ENCODE measurements at regions not wholly inside any gene's neighbourhood (a gene's known extent, or its start where the extent isn't known, plus 50 kb on each side); places are given as distances from the start of the nearest gene placed in this dataset.
"Not testable (repeated sequence)": the region's sequence is repeated elsewhere in the genome, so short reads cannot be mapped to it uniquely, and the experiment has no call there.

GRCh38 chr6:105536961-105537360 is 134.1 kb upstream of the PREP start:
- 54% methylated on average over 3 of the region's 3 CpGs for whole genome bisulfite sequencing
- Histone ChIP-seq H3K4me3 (ENCODE audit: low read length) (no peak overlapping the region), H3K27me3 (ENCODE audit: control insufficient read depth, insufficient read depth) (no peaks in the 10 kb centered on the region), H3K4me1 (ENCODE audit: control insufficient read depth, insufficient read depth, low read length) (no peaks in the 10 kb centered on the region), H3K9me3 (ENCODE audit: control insufficient read depth, low read length) (no peaks in the 10 kb centered on the region), H3K27ac (ENCODE audit: low read length) (no peak overlapping the region)
- DNase-seq = no peak
- ATAC-seq = no peak
- intact Hi-C loops (cut with DNase I) = no loop called here

- no peaks in the 10 kb centered on the region for H3K4me1 ChIP-seq (ENCODE audit: control insufficient read depth, insufficient read depth, low read length)
- DNase-seq (no peak), ATAC-seq (no peak)
- WGBS = 88% methylated on average over 3 of the region's 3 CpGs
- intact Hi-C loops (cut with DNase I) = no loop called here
- no peak overlapping the region for H3K27ac ChIP-seq (ENCODE audit: low read length)
- H3K27me3 ChIP-seq (ENCODE audit: control insufficient read depth, insufficient read depth) = no peaks in the 10 kb centered on the region
- no peaks in the 10 kb centered on the region for H3K9me3 ChIP-seq (ENCODE audit: control insufficient read depth, low read length)
- H3K4me3 ChIP-seq (ENCODE audit: low read length) = no peak overlapping the region
Measured at GRCh38 chr6:105533301-105533700, 130.4 kb upstream of the PREP start.

- H3K9me3 ChIP-seq (ENCODE audit: control insufficient read depth, low read length) = no peaks in the 10 kb centered on the region
- intact Hi-C loops (cut with DNase I) = no loop called here
- DNase-seq (no peak), ATAC-seq (no peak)
- no peaks in the 10 kb centered on the region for H3K27me3 ChIP-seq (ENCODE audit: control insufficient read depth, insufficient read depth)
- H3K4me1 ChIP-seq (ENCODE audit: control insufficient read depth, insufficient read depth, low read length) = no peaks in the 10 kb centered on the region
- H3K27ac ChIP-seq (ENCODE audit: low read length) = no peak overlapping the region
- WGBS = 88% methylated on average over 2 of the region's 2 CpGs
- H3K4me3 ChIP-seq (ENCODE audit: low read length) = no peak overlapping the region
Measured at GRCh38 chr6:105526225-105526872, 123.5 kb upstream of the PREP start.

DNA sequence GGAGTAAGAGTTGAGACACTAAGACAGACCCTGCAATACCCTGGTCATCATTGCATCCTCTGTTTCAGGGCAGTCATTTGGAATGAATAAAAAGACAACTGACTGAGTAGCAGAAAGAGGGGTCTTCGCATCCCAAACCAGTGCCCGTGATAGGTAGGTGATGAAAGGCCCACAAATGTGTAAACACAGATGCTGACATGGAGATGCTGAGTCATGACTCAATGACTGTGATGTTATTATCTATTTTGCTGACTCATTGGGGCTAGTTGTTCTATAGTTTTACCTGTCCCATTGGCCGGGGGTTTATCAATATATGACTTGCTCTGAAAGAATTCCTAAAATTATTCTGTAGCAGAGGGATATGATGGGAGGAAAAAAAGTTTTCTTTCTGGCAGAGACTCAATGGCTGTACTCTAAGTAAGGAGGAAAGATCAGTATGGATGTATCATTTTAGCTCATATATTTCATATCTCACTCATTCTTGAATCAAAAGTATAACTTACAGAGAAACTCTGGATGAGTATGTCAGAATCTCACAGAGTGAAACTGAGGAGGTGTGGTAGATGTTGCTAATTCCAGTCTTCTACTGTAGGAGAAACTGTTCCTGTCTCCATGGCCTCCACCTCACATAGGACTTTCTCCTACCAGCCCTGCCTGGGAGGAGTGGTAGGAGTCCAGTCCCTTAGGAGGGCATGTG is 119.9 kb upstream of the PREP start:
- no peak for ATAC-seq
- H3K9me3 ChIP-seq (ENCODE audit: control insufficient read depth, low read length) = no peaks in the 10 kb centered on the region
- DNase-seq = no peak
- intact Hi-C loops (cut with DNase I) = no loop called here
- 77% methylated on average over 3 of the region's 3 CpGs for WGBS
- H3K4me1 ChIP-seq (ENCODE audit: control insufficient read depth, insufficient read depth, low read length) = no peaks in the 10 kb centered on the region
- H3K27me3 ChIP-seq (ENCODE audit: control insufficient read depth, insufficient read depth) = no peaks in the 10 kb centered on the region
- no peak overlapping the region for H3K4me3 ChIP-seq (ENCODE audit: low read length)
- no peak overlapping the region for H3K27ac ChIP-seq (ENCODE audit: low read length)

DNA sequence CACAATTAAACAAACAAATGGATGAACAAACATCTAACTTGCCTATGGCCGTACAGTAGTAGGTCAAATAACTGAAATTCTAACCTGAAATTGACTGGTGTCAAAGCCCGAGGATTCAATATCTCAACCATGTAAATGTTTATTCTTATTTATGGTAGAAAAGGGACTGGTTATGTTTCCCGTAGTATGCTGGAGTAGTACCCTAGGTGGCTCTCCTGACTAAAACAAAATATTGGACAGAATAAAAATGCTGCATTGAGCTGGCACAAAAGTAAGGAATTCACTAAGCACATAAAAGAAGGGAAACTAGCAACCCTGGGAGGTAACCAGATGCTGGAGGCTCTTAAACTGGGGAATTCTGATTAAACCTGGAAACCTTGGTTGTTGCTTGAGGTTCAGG is 117.1 kb upstream of the PREP start:
- Histone ChIP-seq H3K4me3 (ENCODE audit: low read length) (no peak overlapping the region), H3K9me3 (ENCODE audit: control insufficient read depth, low read length) (no peaks in the 10 kb centered on the region), H3K27ac (ENCODE audit: low read length) (no peak overlapping the region), H3K4me1 (ENCODE audit: control insufficient read depth, insufficient read depth, low read length) (no peaks in the 10 kb centered on the region), H3K27me3 (ENCODE audit: control insufficient read depth, insufficient read depth) (no peaks in the 10 kb centered on the region)
- DNase-seq (no peak), ATAC-seq (no peak)
- intact Hi-C loops (cut with DNase I) = no loop called here
- 88% methylated on average over 3 of the region's 3 CpGs for WGBS

GRCh38 chr6:105518993-105519392 is 116.1 kb upstream of the PREP start:
- intact Hi-C loops (cut with DNase I); H3K4me1 ChIP-seq (ENCODE audit: control insufficient read depth, insufficient read depth, low read length); H3K9me3 ChIP-seq (ENCODE audit: control insufficient read depth, low read length); H3K27ac ChIP-seq (ENCODE audit: low read length); H3K4me3 ChIP-seq (ENCODE audit: low read length); DNase-seq; H3K27me3 ChIP-seq (ENCODE audit: control insufficient read depth, insufficient read depth); ATAC-seq: not testable (repeated sequence)
- 94% methylated on average over 4 of the region's 4 CpGs for WGBS

DNA sequence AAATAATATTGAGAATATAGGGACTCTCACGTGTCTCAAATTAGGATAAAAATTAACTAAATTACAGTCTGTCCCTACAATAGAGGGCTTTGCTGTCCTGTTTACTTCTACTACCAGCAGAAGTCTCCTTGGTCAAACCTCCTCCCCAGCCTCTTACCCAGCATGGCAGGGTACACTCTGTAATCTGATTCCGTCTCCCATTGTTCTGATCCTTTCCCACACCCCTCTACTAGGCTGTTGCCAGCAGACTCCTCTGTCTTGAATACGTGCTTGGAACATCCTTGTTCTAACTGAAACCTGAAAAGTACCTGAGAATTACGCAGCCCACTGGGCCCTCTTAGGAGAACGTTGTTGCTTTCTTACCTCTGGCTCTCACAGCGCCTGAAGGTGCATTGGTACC is 112.2 kb upstream of the PREP start:
- WGBS = 74% methylated on average over 6 of the region's 6 CpGs
- Histone ChIP-seq H3K4me3 (ENCODE audit: low read length) (no peak overlapping the region), H3K27ac (ENCODE audit: low read length) (no peak overlapping the region), H3K4me1 (ENCODE audit: control insufficient read depth, insufficient read depth, low read length) (no peaks in the 10 kb centered on the region), H3K27me3 (ENCODE audit: control insufficient read depth, insufficient read depth) (no peaks in the 10 kb centered on the region), H3K9me3 (ENCODE audit: control insufficient read depth, low read length) (no peaks in the 10 kb centered on the region)
- no peak for ATAC-seq
- DNase-seq = no peak
- intact Hi-C loops (cut with DNase I) = no loop called here

GRCh38 chr6:105514306-105514705 is 111.4 kb upstream of the PREP start:
- no peaks in the 10 kb centered on the region for H3K9me3 ChIP-seq (ENCODE audit: control insufficient read depth, low read length)
- DNase-seq (no peak), ATAC-seq (no peak)
- H3K27ac ChIP-seq (ENCODE audit: low read length) = no peak overlapping the region
- no peaks in the 10 kb centered on the region for H3K27me3 ChIP-seq (ENCODE audit: control insufficient read depth, insufficient read depth)
- H3K4me1 ChIP-seq (ENCODE audit: control insufficient read depth, insufficient read depth, low read length) = no peaks in the 10 kb centered on the region
- intact Hi-C loops (cut with DNase I) = no loop called here
- WGBS = 60% methylated on average over 5 of the region's 5 CpGs
- H3K4me3 ChIP-seq (ENCODE audit: low read length) = no peak overlapping the region

DNA sequence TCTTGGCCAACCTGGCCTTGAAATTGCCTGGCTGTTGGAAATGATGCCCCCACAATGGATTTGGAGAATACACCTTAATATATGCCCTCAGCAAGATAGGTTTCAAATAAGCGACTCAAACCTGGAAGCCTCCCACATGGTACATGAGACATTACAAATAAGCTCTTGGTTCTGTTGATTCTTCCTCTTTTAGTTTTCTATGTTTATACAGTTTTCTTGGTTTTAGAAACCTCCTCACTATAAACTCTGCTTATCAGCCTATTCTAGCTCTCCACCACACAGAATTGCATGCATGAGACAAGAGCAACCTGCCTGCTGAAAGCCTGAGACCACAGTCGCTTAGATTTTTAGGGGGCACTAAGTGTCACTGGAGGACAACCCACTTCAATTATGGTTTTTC is 108.8 kb upstream of the PREP start:
- no peak for DNase-seq

DNA sequence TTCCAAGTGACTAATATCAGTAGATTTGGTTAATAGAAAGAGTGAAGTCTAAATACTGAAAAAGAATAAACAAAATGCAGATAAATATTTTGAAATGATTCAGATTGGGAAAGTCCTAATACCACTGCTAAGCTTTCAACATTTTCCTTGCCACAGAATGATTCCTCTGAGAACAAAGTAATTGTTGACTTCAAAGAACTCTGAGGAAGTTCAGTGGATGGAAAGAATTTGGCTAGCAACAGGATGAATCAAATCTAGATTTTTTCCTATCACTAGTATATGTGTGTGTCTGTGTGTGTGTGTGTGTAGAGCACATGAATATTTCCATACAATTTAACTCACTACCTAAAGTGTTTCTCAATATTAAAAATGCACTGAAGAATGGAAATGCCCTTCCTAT is 107.9 kb upstream of the PREP start:
- ATAC-seq (no peak), DNase-seq (no peak)
- Histone ChIP-seq H3K4me3 (ENCODE audit: low read length) (no peak overlapping the region), H3K4me1 (ENCODE audit: control insufficient read depth, insufficient read depth, low read length) (no peaks in the 10 kb centered on the region), H3K27ac (ENCODE audit: low read length) (no peak overlapping the region), H3K27me3 (ENCODE audit: control insufficient read depth, insufficient read depth) (no peaks in the 10 kb centered on the region), H3K9me3 (ENCODE audit: control insufficient read depth, low read length) (no peaks in the 10 kb centered on the region)
- intact Hi-C loops (cut with DNase I) = no loop called here

More for the DNA sequence above, 108.8 kb upstream of the PREP start:
- no peaks in the 10 kb centered on the region for H3K27me3 ChIP-seq (ENCODE audit: control insufficient read depth, insufficient read depth)
- no peak overlapping the region for H3K27ac ChIP-seq (ENCODE audit: low read length)
- no peak for ATAC-seq
- no peak overlapping the region for H3K4me3 ChIP-seq (ENCODE audit: low read length)
- H3K4me1 ChIP-seq (ENCODE audit: control insufficient read depth, insufficient read depth, low read length) = no peaks in the 10 kb centered on the region
- WGBS = 92% methylated on average over 2 of the region's 2 CpGs
- intact Hi-C loops (cut with DNase I) = no loop called here
- no peaks in the 10 kb centered on the region for H3K9me3 ChIP-seq (ENCODE audit: control insufficient read depth, low read length)

GRCh38 chr6:105509506-105510331 is 106.8 kb upstream of the PREP start:
- DNase-seq = peak; percentile 18 to 73 (median 63)
- no peaks in the 10 kb centered on the region for H3K27me3 ChIP-seq (ENCODE audit: control insufficient read depth, insufficient read depth)
- no peak overlapping the region for H3K27ac ChIP-seq (ENCODE audit: low read length)
- ATAC-seq = peak; percentile 76 to 86
- H3K4me1 ChIP-seq (ENCODE audit: control insufficient read depth, insufficient read depth, low read length) = no peaks in the 10 kb centered on the region
- no peak overlapping the region for H3K4me3 ChIP-seq (ENCODE audit: low read length)
- intact Hi-C loops (cut with DNase I) = no loop called here
- WGBS = 21% methylated on average over 9 of the region's 9 CpGs
- no peaks in the 10 kb centered on the region for H3K9me3 ChIP-seq (ENCODE audit: control insufficient read depth, low read length)

All from right cardiac atrium (tissue), 5 donors.